WTC11 (cell line): ENCODE measurements at regions not wholly inside any gene's neighbourhood (a gene's known extent, or its start where the extent isn't known, plus 50 kb on each side); places are given as distances from the start of the nearest gene placed in this dataset.

Source experiments
- CREB1 ChIP-seq: sonication (generic); formaldehyde crosslinking; IDR thresholded peaks from 2 replicates; pipeline ENCODE4 v1.8.0; 2023; ENCODE audit warnings: mild to moderate bottlenecking, missing genetic modification reagents
- CTCF ChIP-seq: fragments of 200-600 bp; IDR thresholded peaks from 2 replicates; pipeline ENCODE4 v1.8.0; 2022; ENCODE audit warnings: antibody characterized with exemption
- GABPB1 ChIP-seq: sonication (generic); formaldehyde crosslinking; IDR thresholded peaks from 2 replicates; pipeline ENCODE4 v1.8.1; 2023; ENCODE audit warnings: mild to moderate bottlenecking, missing genetic modification reagents
- NR1H2 ChIP-seq: sonication (generic); formaldehyde crosslinking; IDR thresholded peaks from 2 replicates; pipeline ENCODE4 v1.9.0; 2021; ENCODE audit warnings: mild to moderate bottlenecking, moderate library complexity, missing genetic modification reagents
- SP1 ChIP-seq: sonication (generic); formaldehyde crosslinking; conservative IDR thresholded peaks from 2 replicates; pipeline ENCODE4 v1.8.1; 2022; ENCODE audit warnings: missing genetic modification reagents

- TF ChIP-seq NR1H2 (CRISPR knock-in tag) = no peak
- no peak for TF ChIP-seq SP1 (CRISPR knock-in tag)
- TF ChIP-seq CTCF = no peak
- TF ChIP-seq GABPB1 (CRISPR knock-in tag) = no peak
- TF ChIP-seq CREB1 (CRISPR knock-in tag) = no peak
These were observed 343.8 kb downstream of the TOX3 start for GRCh38 chr16:52203096-52203495.
